Lower leg skin (tissue), 4 donors: ENCODE measurements at regions not wholly inside any gene's neighbourhood (a gene's known extent, or its start where the extent isn't known, plus 50 kb on each side); places are given as distances from the start of the nearest gene placed in this dataset.

ENCODE experiments used
- DNase-seq, 2 donors: peaks; one replicate each; pipeline ENCODE4 v3.0.0-alpha.2; 2019; ENCODE audit warnings: low spot score in 2 of 2
- H3K4me3 ChIP-seq: fragments of 200-600 bp; sonication (generic); 2 replicates; pipeline ENCODE4 v1.5.1; 2017; ENCODE audit warnings: mild to moderate bottlenecking, low read depth; ENCODE audit not compliant: poor library complexity, severe bottlenecking
- POLR2A ChIP-seq, 2 donors: fragments of 450-650 bp; IDR thresholded peaks; one replicate each; pipeline ENCODE4 v1.6.1; 2016 to 2017; ENCODE audit warnings: antibody characterized with exemption in 2 of 2, mild to moderate bottlenecking in 1 of 2, moderate library complexity in 1 of 2
- whole genome bisulfite sequencing, 2 donors: methylation state at CpG; one replicate each; pipeline ENCODE4 v1.1.5; 2018; 5-methylcytosine and 5-hydroxymethylcytosine counted together
- intact Hi-C: fragments of 100-400 bp; cut with DNase I; formaldehyde crosslinking; loops from one replicate; pipeline ENCODE4 v1.15.0; 2023; ENCODE audit warnings: low total_unique reads
- TF ChIP-seq, protein P1 (sequence below), 3 donors: fragments of 450-650 bp; IDR thresholded peaks; one replicate each; pipeline ENCODE4 v1.5.1; 2016; ENCODE audit warnings: antibody characterized with exemption in 3 of 3, mild to moderate bottlenecking in 3 of 3, moderate library complexity in 2 of 3

GRCh38 chr2:34121076-34121475 is 522.0 kb upstream of the FAM98A start:
- 39 to 46% methylated on average over 3 of the region's 3 CpGs for WGBS, 2 donors
- no peak overlapping the region for H3K4me3 ChIP-seq
- DNase-seq = no peak
- intact Hi-C loops = no loop called here
- TF ChIP-seq, protein P1, sequence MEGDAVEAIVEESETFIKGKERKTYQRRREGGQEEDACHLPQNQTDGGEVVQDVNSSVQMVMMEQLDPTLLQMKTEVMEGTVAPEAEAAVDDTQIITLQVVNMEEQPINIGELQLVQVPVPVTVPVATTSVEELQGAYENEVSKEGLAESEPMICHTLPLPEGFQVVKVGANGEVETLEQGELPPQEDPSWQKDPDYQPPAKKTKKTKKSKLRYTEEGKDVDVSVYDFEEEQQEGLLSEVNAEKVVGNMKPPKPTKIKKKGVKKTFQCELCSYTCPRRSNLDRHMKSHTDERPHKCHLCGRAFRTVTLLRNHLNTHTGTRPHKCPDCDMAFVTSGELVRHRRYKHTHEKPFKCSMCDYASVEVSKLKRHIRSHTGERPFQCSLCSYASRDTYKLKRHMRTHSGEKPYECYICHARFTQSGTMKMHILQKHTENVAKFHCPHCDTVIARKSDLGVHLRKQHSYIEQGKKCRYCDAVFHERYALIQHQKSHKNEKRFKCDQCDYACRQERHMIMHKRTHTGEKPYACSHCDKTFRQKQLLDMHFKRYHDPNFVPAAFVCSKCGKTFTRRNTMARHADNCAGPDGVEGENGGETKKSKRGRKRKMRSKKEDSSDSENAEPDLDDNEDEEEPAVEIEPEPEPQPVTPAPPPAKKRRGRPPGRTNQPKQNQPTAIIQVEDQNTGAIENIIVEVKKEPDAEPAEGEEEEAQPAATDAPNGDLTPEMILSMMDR (IDR thresholded peaks at IDR 0.05) = no peak
- TF ChIP-seq POLR2A (IDR thresholded peaks at IDR 0.05) = no peak

- no peak for DNase-seq
- TF ChIP-seq POLR2A (IDR thresholded peaks at IDR 0.05) = no peak
- TF ChIP-seq, protein P1 (IDR thresholded peaks at IDR 0.05) = no peak
- intact Hi-C loops = no loop called here
Measured at GRCh38 chr2:34115076-34115475, 516.0 kb upstream of the FAM98A start.

GRCh38 chr2:34112161-34112560 is 513.1 kb upstream of the FAM98A start:
- intact Hi-C loops = no loop called here
- 48% methylated on average over 1 of the region's 1 CpG for WGBS, 2 donors
- no peak for DNase-seq
- TF ChIP-seq, protein P1 (IDR thresholded peaks at IDR 0.05) = no peak
- TF ChIP-seq POLR2A (IDR thresholded peaks at IDR 0.05) = no peak
- H3K4me3 ChIP-seq = no peak overlapping the region

More at GRCh38 chr2:34115076-34115475, 516.0 kb upstream of the FAM98A start:
- 84 to 92% methylated on average over 1 of the region's 1 CpG for WGBS, 2 donors
- H3K4me3 ChIP-seq = no peak overlapping the region

- intact Hi-C loops = no loop called here
- DNase-seq = no peak
- TF ChIP-seq, protein P1 (IDR thresholded peaks at IDR 0.05) = no peak
- TF ChIP-seq POLR2A (IDR thresholded peaks at IDR 0.05) = no peak
- no peak overlapping the region for H3K4me3 ChIP-seq
- 55 to 77% methylated on average over 1 of the region's 1 CpG for WGBS, 2 donors
Measured at GRCh38 chr2:34110392-34110791, 511.3 kb upstream of the FAM98A start.

GRCh38 chr2:34107811-34108210 is 508.7 kb upstream of the FAM98A start:
- WGBS, 2 donors = 59 to 60% methylated on average over 1 of the region's 1 CpG

More at GRCh38 chr2:34107811-34108210, 508.7 kb upstream of the FAM98A start:
- intact Hi-C loops = no loop called here
- no peak overlapping the region for H3K4me3 ChIP-seq
- TF ChIP-seq POLR2A (IDR thresholded peaks at IDR 0.05) = no peak
- TF ChIP-seq, protein P1 (IDR thresholded peaks at IDR 0.05) = no peak
- DNase-seq = no peak
